GM18520 (cell line): ENCODE measurements at regions not wholly inside any gene's neighbourhood (a gene's known extent, or its start where the extent isn't known, plus 50 kb on each side); places are given as distances from the start of the nearest gene placed in this dataset.

Experiments
- ATAC-seq: cut with Tn5 transposase; IDR thresholded peaks from one replicate; pipeline ENCODE4 v1.9.1; 2021; ENCODE audit not compliant: unreplicated experiment

- no peak for ATAC-seq
Observed at GRCh38 chr20:58003525-58003924, 224.9 kb downstream of the ANKRD60 start.

- ATAC-seq, result no peak
Observed at GRCh38 chr20:58002901-58003300, 225.6 kb downstream of the ANKRD60 start.

- ATAC-seq, result no peak
Observed at GRCh38 chr20:58001946-58002345, 226.5 kb downstream of the ANKRD60 start.

- ATAC-seq, result no peak
Observed at GRCh38 chr20:58001381-58001780, 227.1 kb downstream of the ANKRD60 start.

- ATAC-seq, result no peak
Observed at GRCh38 chr20:58000861-58001260, 227.6 kb downstream of the ANKRD60 start.

GRCh38 chr20:57999465-58000111, 228.9 kb downstream of the ANKRD60 start:
- ATAC-seq, result no peak

GRCh38 chr20:57998981-57999464, 229.4 kb downstream of the ANKRD60 start:
- no peak for ATAC-seq

GRCh38 chr20:57998276-57998675, 230.2 kb downstream of the ANKRD60 start:
- no peak for ATAC-seq

GRCh38 chr20:57996936-57997890, 231.2 kb downstream of the ANKRD60 start:
- ATAC-seq, result no peak

- no peak for ATAC-seq
Observed at GRCh38 chr20:57996465-57996864, 232.0 kb downstream of the ANKRD60 start.

GRCh38 chr20:57995381-57995977, 233.0 kb downstream of the ANKRD60 start:
- ATAC-seq, result no peak

- no peak for ATAC-seq
Observed at GRCh38 chr20:57993716-57994431, 234.6 kb downstream of the ANKRD60 start.

GRCh38 chr20:57991211-57991881, 237.1 kb downstream of the ANKRD60 start:
- ATAC-seq, result no peak

GRCh38 chr20:57990396-57990987, 238.0 kb downstream of the ANKRD60 start:
- no peak for ATAC-seq

GRCh38 chr20:57988828-57989227, 239.6 kb downstream of the ANKRD60 start:
- ATAC-seq, result no peak

- ATAC-seq, result no peak
Observed at GRCh38 chr20:57988422-57988821, 240.0 kb downstream of the ANKRD60 start.

GRCh38 chr20:57987659-57988058, 240.8 kb downstream of the ANKRD60 start:
- no peak for ATAC-seq

GRCh38 chr20:57986666-57987065, 241.8 kb downstream of the ANKRD60 start:
- no peak for ATAC-seq

GRCh38 chr20:57985278-57985677, 243.2 kb downstream of the ANKRD60 start:
- no peak for ATAC-seq

- no peak for ATAC-seq
Observed at GRCh38 chr20:57983082-57983481, 245.4 kb downstream of the ANKRD60 start.
